Upper lobe of right lung (tissue), 1 donor: ENCODE measurements at regions not wholly inside any gene's neighbourhood (a gene's known extent, or its start where the extent isn't known, plus 50 kb on each side); places are given as distances from the start of the nearest gene placed in this dataset.

Source experiments
- ATAC-seq: fragments of 200-7000 bp; cut with Tn5 transposase; one replicate; pipeline ENCODE4 v1.9.1; 2020; ENCODE audit warnings: mild to moderate bottlenecking, moderate library complexity
- DNase-seq: peaks from one replicate; pipeline ENCODE4 v3.0.0-alpha.2; 2020
- H3K27ac ChIP-seq: fragments of 200-600 bp; one replicate; pipeline ENCODE4 v1.8.0; 2022
- H3K27me3 ChIP-seq: fragments of 200-600 bp; one replicate; pipeline ENCODE4 v1.8.0; 2022; ENCODE audit warnings: mild to moderate bottlenecking
- H3K36me3 ChIP-seq: fragments of 200-600 bp; one replicate; pipeline ENCODE4 v1.8.0; 2022
- H3K4me1 ChIP-seq: fragments of 200-600 bp; one replicate; pipeline ENCODE4 v1.8.0; 2022
- H3K4me3 ChIP-seq: fragments of 200-600 bp; one replicate; pipeline ENCODE4 v1.8.0; 2022; ENCODE audit warnings: mild to moderate bottlenecking
- H3K9me3 ChIP-seq: fragments of 200-600 bp; one replicate; pipeline ENCODE4 v1.8.0; 2022
- CTCF ChIP-seq: fragments of 200-600 bp; IDR thresholded peaks from one replicate; pipeline ENCODE4 v1.8.0; 2022; ENCODE audit warnings: antibody characterized with exemption
- intact Hi-C: fragments of 100-400 bp; cut with DNase I; formaldehyde crosslinking; loops from one replicate; pipeline ENCODE4 v1.11.0; 2022
- donor health status: DM: no; HTN: yes; CAD: no; lungs with severe emphysema.

- ATAC-seq (peak; percentile 72), DNase-seq (peak; percentile 74)
- Histone ChIP-seq H3K36me3 (no peaks in the 10 kb centered on the region), H3K4me3 (no peak overlapping the region), H3K4me1 (no peaks in the 10 kb centered on the region), H3K9me3 (no peaks in the 10 kb centered on the region), H3K27me3 (no peaks in the 10 kb centered on the region), H3K27ac (no peak overlapping the region)
- TF ChIP-seq CTCF: peak; percentile 45
- intact Hi-C loops: no loop called here
These were observed 224.2 kb downstream of the NFATC2 start for GRCh38 chr20:51318058-51318949.

- intact Hi-C loops: no loop called here
- H3K27ac ChIP-seq: no peak overlapping the region
- H3K27me3 ChIP-seq: no peaks in the 10 kb centered on the region
- no peak overlapping the region for H3K4me3 ChIP-seq
- DNase-seq (no peak), ATAC-seq (no peak)
- H3K4me1 ChIP-seq: peaks cover 4% of the 10 kb centered on the region
- no peaks in the 10 kb centered on the region for H3K36me3 ChIP-seq
- H3K9me3 ChIP-seq: no peaks in the 10 kb centered on the region
- TF ChIP-seq CTCF: no peak
These were observed 227.1 kb downstream of the NFATC2 start for GRCh38 chr20:51315390-51315789.

- Histone ChIP-seq H3K9me3 (no peaks in the 10 kb centered on the region), H3K4me1 (peaks cover 4% of the 10 kb centered on the region), H3K27me3 (no peaks in the 10 kb centered on the region), H3K27ac (no peak overlapping the region), H3K36me3 (no peaks in the 10 kb centered on the region), H3K4me3 (no peak overlapping the region)
- no peak for DNase-seq
- intact Hi-C loops: no loop called here
- ATAC-seq: no peak
- no peak for TF ChIP-seq CTCF
These were observed 229.1 kb downstream of the NFATC2 start for GRCh38 chr20:51313358-51313827.

- Histone ChIP-seq H3K27me3 (no peaks in the 10 kb centered on the region), H3K36me3 (no peaks in the 10 kb centered on the region), H3K4me3 (no peak overlapping the region), H3K27ac (no peak overlapping the region), H3K4me1 (peaks cover 4% of the 10 kb centered on the region), H3K9me3 (no peaks in the 10 kb centered on the region)
- no peak for DNase-seq
- intact Hi-C loops: no loop called here
- ATAC-seq: no peak
- no peak for TF ChIP-seq CTCF
These were observed 230.1 kb downstream of the NFATC2 start for GRCh38 chr20:51312480-51312783.

GRCh38 chr20:51311636-51312479, 230.7 kb downstream of the NFATC2 start:
- Histone ChIP-seq H3K4me3 (no peak overlapping the region), H3K27me3 (no peaks in the 10 kb centered on the region), H3K4me1 (peaks cover 4% of the 10 kb centered on the region), H3K9me3 (no peaks in the 10 kb centered on the region), H3K27ac (no peak overlapping the region), H3K36me3 (no peaks in the 10 kb centered on the region)
- DNase-seq (no peak), ATAC-seq (peak; percentile 71)
- no peak for TF ChIP-seq CTCF
- intact Hi-C loops: no loop called here
